ENCODE measurements at regions not wholly inside any gene's neighbourhood (a gene's known extent, or its start where the extent isn't known, plus 50 kb on each side); places are given as distances from the start of the nearest gene placed in this dataset.

GRCh38 chr10:118210276-118210675 lies 131.8 kb downstream of the FAM204A start:
- no peak overlapping the region for H3K27ac Mint-ChIP-seq
- no peaks in the 10 kb centered on the region for H3K4me1 Mint-ChIP-seq
- DNase-seq = no peak
- no peak overlapping the region for H3K4me3 Mint-ChIP-seq
- H3K9me3 Mint-ChIP-seq = no peaks in the 10 kb centered on the region
- intact Hi-C loops (cut with micrococcal nuclease) = no loop called here
- H3K27me3 Mint-ChIP-seq = peaks cover 23% of the 10 kb centered on the region
- H3K36me3 Mint-ChIP-seq (ENCODE audit: low read depth) = no peaks in the 10 kb centered on the region

GRCh38 chr10:118209215-118209614 lies 132.9 kb downstream of the FAM204A start:
- intact Hi-C loops (cut with micrococcal nuclease) = no loop called here
- no peak overlapping the region for H3K27ac Mint-ChIP-seq
- no peaks in the 10 kb centered on the region for H3K4me1 Mint-ChIP-seq
- no peaks in the 10 kb centered on the region for H3K36me3 Mint-ChIP-seq (ENCODE audit: low read depth)
- no peak for DNase-seq
- H3K9me3 Mint-ChIP-seq = no peaks in the 10 kb centered on the region
- H3K27me3 Mint-ChIP-seq = peaks cover 25% of the 10 kb centered on the region
- H3K4me3 Mint-ChIP-seq = no peak overlapping the region

- H3K36me3 Mint-ChIP-seq (ENCODE audit: low read depth) = no peaks in the 10 kb centered on the region
- H3K9me3 Mint-ChIP-seq = no peaks in the 10 kb centered on the region
- H3K27ac Mint-ChIP-seq = no peak overlapping the region
- no peaks in the 10 kb centered on the region for H3K4me1 Mint-ChIP-seq
- no peak for DNase-seq
- intact Hi-C loops (cut with micrococcal nuclease) = no loop called here
- no peak overlapping the region for H3K4me3 Mint-ChIP-seq
- H3K27me3 Mint-ChIP-seq = peaks cover 19% of the 10 kb centered on the region
Measured at GRCh38 chr10:118207470-118208007, 134.6 kb downstream of the FAM204A start.

- no peak overlapping the region for H3K4me3 Mint-ChIP-seq
- H3K9me3 Mint-ChIP-seq = no peaks in the 10 kb centered on the region
- no peaks in the 10 kb centered on the region for H3K4me1 Mint-ChIP-seq
- intact Hi-C loops (cut with micrococcal nuclease) = no loop called here
- no peak for DNase-seq
- peaks cover 21% of the 10 kb centered on the region for H3K27me3 Mint-ChIP-seq
- H3K36me3 Mint-ChIP-seq (ENCODE audit: low read depth) = no peaks in the 10 kb centered on the region
- H3K27ac Mint-ChIP-seq = no peak overlapping the region
Measured at GRCh38 chr10:118204292-118204943, 137.7 kb downstream of the FAM204A start.

DNA sequence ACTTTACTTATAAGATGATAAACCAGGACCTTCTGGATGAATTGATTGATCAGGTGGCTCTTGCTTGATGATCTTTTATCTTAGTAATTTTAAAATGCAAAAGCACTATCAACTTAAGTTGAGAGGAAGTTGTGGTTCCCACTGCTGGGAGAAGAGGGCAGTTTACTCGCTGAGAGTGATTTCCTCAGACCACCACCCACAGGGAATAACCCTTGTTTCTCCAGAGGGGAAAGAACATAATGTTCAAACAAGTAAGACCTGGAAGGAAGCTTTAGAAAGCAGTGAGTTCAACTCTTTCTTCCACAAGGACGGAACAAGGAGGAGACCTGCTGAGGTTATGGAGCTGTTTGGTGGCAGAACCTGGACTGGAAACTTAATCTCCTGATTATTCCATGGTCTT lies 138.7 kb downstream of the FAM204A start:
- Mint-ChIP-seq H3K27ac (no peak overlapping the region), H3K4me3 (no peak overlapping the region), H3K9me3 (no peaks in the 10 kb centered on the region), H3K4me1 (no peaks in the 10 kb centered on the region), H3K27me3 (peaks cover 19% of the 10 kb centered on the region), H3K36me3 (ENCODE audit: low read depth) (no peaks in the 10 kb centered on the region)
- DNase-seq = no peak
- intact Hi-C loops (cut with micrococcal nuclease) = no loop called here

GRCh38 chr10:118195729-118196128 lies 146.4 kb downstream of the FAM204A start:
- no peak for DNase-seq
- Mint-ChIP-seq H3K36me3 (ENCODE audit: low read depth) (no peaks in the 10 kb centered on the region), H3K4me1 (no peaks in the 10 kb centered on the region), H3K4me3 (no peak overlapping the region), H3K9me3 (peaks cover 5% of the 10 kb centered on the region), H3K27ac (no peak overlapping the region), H3K27me3 (peaks cover 4% of the 10 kb centered on the region)
- intact Hi-C loops (cut with micrococcal nuclease) = loop anchor here (5.0 kb wide), 1 partner anchor 648 kb away; no protein-coding TSS in a partner anchor

DNA sequence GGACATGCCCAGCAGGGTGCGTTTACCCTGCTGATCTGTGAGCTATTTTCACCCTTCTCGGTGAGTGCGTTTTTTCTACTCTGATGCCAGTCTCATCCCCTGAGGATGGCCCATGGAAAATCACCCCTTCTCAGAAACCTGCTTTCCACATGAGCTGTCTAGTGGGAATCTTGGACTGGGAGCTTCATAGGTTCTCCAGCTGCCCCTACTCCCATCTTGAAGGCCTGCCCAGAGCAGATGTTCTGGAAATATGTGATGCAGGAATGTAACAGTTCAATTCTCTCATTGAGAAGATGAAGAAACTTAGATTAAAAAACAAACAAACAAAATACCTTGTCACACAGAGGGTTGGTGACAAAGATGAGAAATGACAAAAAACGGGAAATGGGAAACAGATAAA lies 146.9 kb upstream of the RAB11FIP2 start:
- intact Hi-C loops (cut with micrococcal nuclease) = no loop called here
- Mint-ChIP-seq H3K27ac (no peak overlapping the region), H3K4me1 (no peaks in the 10 kb centered on the region), H3K36me3 (ENCODE audit: low read depth) (no peaks in the 10 kb centered on the region), H3K27me3 (peaks cover 1% of the 10 kb centered on the region), H3K4me3 (no peak overlapping the region), H3K9me3 (peaks cover 5% of the 10 kb centered on the region)
- DNase-seq = no peak

GRCh38 chr10:118181021-118181420 lies 134.3 kb upstream of the RAB11FIP2 start:
- Mint-ChIP-seq H3K27ac (no peak overlapping the region), H3K4me3 (no peak overlapping the region), H3K4me1 (no peaks in the 10 kb centered on the region), H3K27me3 (peaks cover 2% of the 10 kb centered on the region), H3K36me3 (ENCODE audit: low read depth) (no peaks in the 10 kb centered on the region), H3K9me3 (peaks cover 4% of the 10 kb centered on the region)
- intact Hi-C loops (cut with micrococcal nuclease) = no loop called here
- DNase-seq = no peak

- Mint-ChIP-seq H3K9me3 (no peaks in the 10 kb centered on the region), H3K4me3 (no peak overlapping the region), H3K27ac (no peak overlapping the region), H3K4me1 (no peaks in the 10 kb centered on the region), H3K27me3 (peaks cover 9% of the 10 kb centered on the region), H3K36me3 (ENCODE audit: low read depth) (no peaks in the 10 kb centered on the region)
- no peak for DNase-seq
- intact Hi-C loops (cut with micrococcal nuclease) = no loop called here
Measured at GRCh38 chr10:118175148-118175547, 128.4 kb upstream of the RAB11FIP2 start.

DNA sequence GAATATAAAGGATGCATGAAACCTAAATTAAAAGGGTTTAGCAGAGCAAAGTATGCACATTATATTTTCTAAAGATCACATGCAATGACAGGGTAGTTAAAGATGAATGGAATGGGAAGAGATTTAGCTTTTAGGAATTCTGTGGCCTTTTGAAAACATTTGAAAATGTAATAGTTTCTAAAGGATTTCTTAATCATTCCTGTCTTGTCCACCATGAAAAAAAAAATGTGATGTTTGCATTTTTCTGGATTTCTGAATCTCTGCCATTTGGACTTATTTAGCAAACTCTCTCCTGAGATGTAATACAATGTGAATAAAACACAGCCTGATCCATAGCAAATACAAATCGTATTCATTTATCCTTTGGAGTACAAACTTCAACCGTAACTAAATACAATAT lies 126.6 kb upstream of the RAB11FIP2 start:
- Mint-ChIP-seq H3K27ac (no peak overlapping the region), H3K27me3 (peaks cover 11% of the 10 kb centered on the region), H3K36me3 (ENCODE audit: low read depth) (no peaks in the 10 kb centered on the region), H3K4me3 (no peak overlapping the region), H3K4me1 (no peaks in the 10 kb centered on the region), H3K9me3 (no peaks in the 10 kb centered on the region)
- no peak for DNase-seq
- intact Hi-C loops (cut with micrococcal nuclease) = no loop called here

DNA sequence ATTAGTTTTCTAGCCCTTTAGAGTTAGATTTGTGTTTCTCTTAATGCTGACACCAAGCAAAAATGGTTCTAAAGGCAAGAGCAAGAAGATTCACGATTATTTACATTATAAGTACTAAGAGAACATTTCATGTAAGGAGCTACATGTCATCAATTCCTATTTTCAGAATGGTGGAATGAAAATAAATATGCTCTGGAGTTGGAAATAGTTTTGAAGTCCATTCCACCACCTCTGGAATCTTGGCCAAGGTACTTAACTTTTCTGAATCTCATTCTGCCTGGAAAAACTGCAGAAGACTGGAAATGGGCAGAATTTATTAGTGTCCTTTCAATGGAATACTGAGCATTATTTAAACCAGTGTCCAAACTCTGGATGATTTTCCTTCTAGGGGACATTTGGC lies 125.1 kb upstream of the RAB11FIP2 start:
- no peaks in the 10 kb centered on the region for H3K36me3 Mint-ChIP-seq (ENCODE audit: low read depth)
- H3K27ac Mint-ChIP-seq = no peak overlapping the region
- no peak overlapping the region for H3K4me3 Mint-ChIP-seq
- H3K9me3 Mint-ChIP-seq = no peaks in the 10 kb centered on the region
- DNase-seq = no peak
- intact Hi-C loops (cut with micrococcal nuclease) = no loop called here
- H3K27me3 Mint-ChIP-seq = peaks cover 11% of the 10 kb centered on the region
- H3K4me1 Mint-ChIP-seq = no peaks in the 10 kb centered on the region

GRCh38 chr10:118167056-118167700 lies 120.4 kb upstream of the RAB11FIP2 start:
- DNase-seq = no peak
- no peaks in the 10 kb centered on the region for H3K4me1 Mint-ChIP-seq
- H3K4me3 Mint-ChIP-seq = no peak overlapping the region
- intact Hi-C loops (cut with micrococcal nuclease) = no loop called here
- H3K27ac Mint-ChIP-seq = no peak overlapping the region
- H3K36me3 Mint-ChIP-seq (ENCODE audit: low read depth) = no peaks in the 10 kb centered on the region
- H3K27me3 Mint-ChIP-seq = peaks cover 2% of the 10 kb centered on the region
- H3K9me3 Mint-ChIP-seq = no peaks in the 10 kb centered on the region

DNA sequence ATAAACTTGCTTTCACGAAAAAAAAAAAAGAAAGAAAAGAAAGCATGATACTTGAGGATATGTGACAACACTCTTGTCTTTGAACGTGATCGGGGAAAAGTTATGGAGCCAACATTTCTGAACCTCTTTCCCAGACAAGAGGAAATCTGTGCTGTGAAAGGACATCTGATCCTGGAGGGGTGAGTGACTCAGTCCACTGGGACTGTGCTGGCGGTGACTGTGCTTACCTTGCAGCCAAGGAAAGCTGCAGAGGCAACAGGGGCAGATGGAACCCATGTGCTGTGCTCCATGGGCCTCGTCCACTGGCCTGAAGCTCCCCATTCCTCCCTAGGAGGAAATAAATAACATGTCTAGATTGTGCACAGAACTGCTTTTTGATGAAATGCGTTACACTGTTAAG lies 116.5 kb upstream of the RAB11FIP2 start:
- Mint-ChIP-seq H3K36me3 (ENCODE audit: low read depth) (no peaks in the 10 kb centered on the region), H3K27me3 (no peaks in the 10 kb centered on the region), H3K4me3 (no peak overlapping the region), H3K27ac (no peak overlapping the region), H3K9me3 (no peaks in the 10 kb centered on the region), H3K4me1 (no peaks in the 10 kb centered on the region)
- no peak for DNase-seq
- intact Hi-C loops (cut with micrococcal nuclease) = no loop called here

DNA sequence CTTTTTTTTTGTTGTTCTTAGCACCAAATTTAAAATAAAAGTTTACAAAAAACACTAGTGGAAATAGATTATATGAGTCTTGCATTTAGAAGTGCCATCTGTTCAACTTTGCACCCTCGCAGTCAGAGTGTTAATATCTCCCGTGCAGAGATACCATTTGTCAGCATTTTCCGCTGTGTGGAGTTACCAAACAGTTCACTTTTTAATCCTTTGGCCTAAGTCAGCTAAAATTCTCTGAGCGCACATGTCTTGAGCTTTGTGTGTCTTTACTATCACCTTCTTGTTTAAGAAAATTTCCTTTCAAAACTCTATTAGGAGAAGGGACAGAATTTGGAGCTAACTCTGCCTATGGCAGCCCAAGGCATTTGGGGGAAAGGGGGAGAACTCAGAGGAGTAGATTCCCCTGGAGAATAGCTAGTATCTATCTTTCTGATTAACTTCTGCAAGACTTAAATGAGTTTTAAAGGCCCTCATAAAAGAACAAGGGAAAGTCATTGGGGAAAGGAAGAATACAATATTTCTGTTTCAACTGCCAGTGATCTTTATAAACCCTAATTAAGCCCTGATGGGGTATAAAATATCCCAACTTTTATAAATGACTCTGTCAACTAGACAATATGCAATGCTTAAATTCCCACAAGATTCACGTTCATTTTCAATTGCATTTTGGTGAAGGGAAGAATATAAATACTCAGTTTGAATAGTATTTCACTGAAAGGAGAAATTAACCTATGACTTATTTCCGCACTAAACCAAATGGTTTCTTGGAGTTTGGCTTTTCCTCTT lies 114.9 kb upstream of the RAB11FIP2 start:
- Mint-ChIP-seq H3K9me3 (no peaks in the 10 kb centered on the region), H3K4me1 (no peaks in the 10 kb centered on the region), H3K27ac (no peak overlapping the region), H3K4me3 (no peak overlapping the region), H3K36me3 (ENCODE audit: low read depth) (no peaks in the 10 kb centered on the region), H3K27me3 (peaks cover 2% of the 10 kb centered on the region)
- no peak for DNase-seq
- intact Hi-C loops (cut with micrococcal nuclease) = no loop called here

Measured in activated CD4-positive, alpha-beta T cell treated with anti-CD3 and anti-CD28 coated beads, Interleukin-2, amount 10 ng/mL, durations not matched to agents 24 days and 14 days (primary cell).